HG03469 (cell line): ENCODE measurements at regions not wholly inside any gene's neighbourhood (a gene's known extent, or its start where the extent isn't known, plus 50 kb on each side); places are given as distances from the start of the nearest gene placed in this dataset.

Experiments
- ATAC-seq: cut with Tn5 transposase; IDR thresholded peaks from one replicate; pipeline ENCODE4 v1.9.1; 2021; ENCODE audit warnings: mild to moderate bottlenecking, moderate library complexity, moderate number of reproducible peaks; ENCODE audit not compliant: unreplicated experiment

DNA sequence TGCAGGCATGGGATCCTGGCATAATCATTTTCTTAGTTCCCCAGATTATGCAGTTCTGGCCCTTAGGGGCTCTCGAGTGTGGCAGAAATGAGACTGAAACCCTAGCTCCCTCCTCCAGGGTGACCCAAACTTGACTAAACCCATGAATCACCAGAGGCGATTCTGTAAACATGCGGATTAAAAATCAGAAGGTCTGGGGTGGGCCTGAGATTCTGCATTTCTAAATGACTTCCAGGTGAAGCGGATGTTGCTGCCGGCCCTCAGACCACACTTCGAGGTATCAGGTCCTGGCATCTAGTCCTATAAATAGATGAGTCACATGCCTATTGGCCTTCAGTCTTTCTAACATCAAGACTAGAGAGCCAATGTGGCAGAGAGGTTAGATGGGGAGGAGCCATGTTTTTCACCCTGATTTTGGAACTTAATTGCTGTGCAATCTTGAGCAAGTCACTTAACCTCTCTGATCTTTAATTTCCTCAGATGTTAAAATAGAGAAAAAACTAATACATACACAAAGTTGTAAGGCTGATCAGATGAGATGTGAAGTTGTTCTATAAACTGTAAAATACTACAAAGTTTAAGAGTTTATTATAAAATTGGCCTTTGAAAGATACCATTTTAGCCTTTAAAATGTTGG lies 431.2 kb downstream of the FOXO1 start:
- no peak for ATAC-seq

- no peak for ATAC-seq
Observed at GRCh38 chr13:40236566-40237168, 429.8 kb downstream of the FOXO1 start.

DNA sequence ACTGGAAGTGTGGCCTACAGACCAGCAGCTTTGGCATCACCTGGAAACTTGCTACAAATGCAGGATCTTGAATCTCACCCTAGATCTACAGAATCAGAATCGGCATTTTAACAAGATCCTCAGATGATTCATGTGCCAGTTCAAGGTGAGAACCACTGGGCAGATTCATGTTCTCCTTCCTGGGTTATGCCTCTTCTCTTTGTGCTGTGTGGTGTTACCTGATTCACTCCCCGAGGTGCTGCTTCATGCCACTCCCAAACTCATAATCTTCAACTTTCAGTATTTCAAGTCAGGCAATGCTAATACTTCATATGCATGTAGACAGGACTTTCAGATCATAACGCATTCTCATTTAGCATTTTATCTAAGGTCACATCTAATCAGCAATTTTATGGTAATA lies 427.7 kb downstream of the FOXO1 start:
- no peak for ATAC-seq

- no peak for ATAC-seq
Observed at GRCh38 chr13:40240293-40240692, 426.1 kb downstream of the FOXO1 start.

- no peak for ATAC-seq
Observed at GRCh38 chr13:40241125-40241798, 425.2 kb downstream of the FOXO1 start.

DNA sequence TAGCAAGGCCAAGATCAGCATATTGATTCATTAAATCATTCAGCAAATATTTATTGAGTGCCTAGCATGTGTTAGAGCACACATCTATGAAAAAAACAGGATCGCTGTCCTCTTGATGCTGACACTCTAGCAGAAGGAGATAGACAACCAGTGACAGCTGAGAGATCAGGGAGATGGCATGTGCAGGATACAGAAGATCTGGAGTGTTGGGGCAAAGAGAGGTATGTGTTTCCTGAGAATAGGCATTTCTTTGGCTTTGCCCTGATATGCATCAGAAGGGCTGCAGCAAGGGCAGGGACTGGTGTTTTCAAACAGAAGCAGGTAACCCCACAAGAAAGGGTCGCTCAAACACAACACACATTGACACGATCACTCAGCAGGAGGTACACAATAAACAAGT lies 423.4 kb downstream of the FOXO1 start:
- no peak for ATAC-seq

GRCh38 chr13:40243982-40244381 lies 422.5 kb downstream of the FOXO1 start:
- ATAC-seq: no peak

GRCh38 chr13:40245567-40245966 lies 420.9 kb downstream of the FOXO1 start:
- no peak for ATAC-seq

GRCh38 chr13:40247845-40248244 lies 418.6 kb downstream of the FOXO1 start:
- ATAC-seq: no peak

- ATAC-seq: no peak
Observed at GRCh38 chr13:40251343-40252032, 415.0 kb downstream of the FOXO1 start.

GRCh38 chr13:40252241-40252640 lies 414.2 kb downstream of the FOXO1 start:
- ATAC-seq: no peak

DNA sequence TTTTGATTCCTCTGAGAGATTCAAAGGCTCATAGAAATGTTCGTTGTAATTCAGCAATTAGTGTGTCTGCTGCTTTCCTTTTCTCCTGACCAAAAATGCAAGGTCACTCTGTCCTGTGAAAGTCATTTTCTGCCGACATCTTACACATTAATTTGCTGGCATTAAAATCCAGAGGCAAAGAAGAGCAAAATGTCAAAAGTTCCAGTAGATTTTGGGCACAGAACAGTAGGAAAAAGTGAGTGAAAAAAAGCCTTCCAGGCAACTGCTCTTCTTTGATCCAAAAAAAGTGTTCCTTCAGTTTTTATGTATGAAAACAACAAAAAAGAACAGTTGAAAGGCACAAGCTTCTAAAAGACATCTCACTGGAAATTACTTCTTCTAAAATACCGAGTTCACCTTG lies 413.8 kb downstream of the FOXO1 start:
- ATAC-seq: no peak

- no peak for ATAC-seq
Observed at GRCh38 chr13:40254394-40254793, 412.0 kb downstream of the FOXO1 start.

DNA sequence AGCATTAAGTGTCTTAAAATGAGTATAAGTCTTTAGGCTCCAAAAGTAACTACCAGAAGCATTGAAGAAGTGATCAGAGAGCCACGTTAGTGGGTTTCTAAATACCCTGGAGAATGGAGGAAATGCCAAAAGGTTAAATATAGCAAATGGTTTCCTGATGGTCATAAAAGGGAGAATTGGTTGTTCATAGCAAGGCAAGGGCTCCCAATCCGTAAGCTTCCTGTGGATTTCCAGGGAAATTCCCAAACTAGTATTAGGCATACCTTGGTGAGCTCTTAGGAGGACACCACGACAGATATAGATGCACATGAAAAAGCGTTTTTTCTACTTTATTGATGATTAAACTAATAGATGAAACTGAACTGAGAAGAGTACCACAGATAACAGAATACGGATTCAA lies 410.9 kb downstream of the FOXO1 start:
- ATAC-seq: no peak

GRCh38 chr13:40259899-40260298 lies 406.5 kb downstream of the FOXO1 start:
- no peak for ATAC-seq

DNA sequence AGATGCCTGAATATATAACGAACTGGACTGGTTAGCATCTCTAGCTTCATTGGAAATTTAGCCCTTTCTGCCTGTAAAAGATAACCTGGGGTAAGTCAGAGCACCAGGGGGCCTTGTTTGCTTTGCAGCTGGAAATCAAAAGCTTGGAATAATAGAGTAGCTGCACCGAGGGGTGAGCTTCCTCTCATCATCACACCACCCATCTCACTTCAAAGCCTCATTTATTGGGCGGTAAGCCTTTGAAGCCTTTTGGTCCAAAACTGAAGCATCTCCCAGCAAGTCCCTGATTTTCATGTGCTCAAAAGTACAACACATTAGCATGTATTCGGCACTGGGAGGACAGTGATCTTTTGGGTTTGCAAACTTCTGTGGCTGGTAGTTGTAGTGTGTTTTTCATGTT lies 405.1 kb downstream of the FOXO1 start:
- ATAC-seq: no peak

DNA sequence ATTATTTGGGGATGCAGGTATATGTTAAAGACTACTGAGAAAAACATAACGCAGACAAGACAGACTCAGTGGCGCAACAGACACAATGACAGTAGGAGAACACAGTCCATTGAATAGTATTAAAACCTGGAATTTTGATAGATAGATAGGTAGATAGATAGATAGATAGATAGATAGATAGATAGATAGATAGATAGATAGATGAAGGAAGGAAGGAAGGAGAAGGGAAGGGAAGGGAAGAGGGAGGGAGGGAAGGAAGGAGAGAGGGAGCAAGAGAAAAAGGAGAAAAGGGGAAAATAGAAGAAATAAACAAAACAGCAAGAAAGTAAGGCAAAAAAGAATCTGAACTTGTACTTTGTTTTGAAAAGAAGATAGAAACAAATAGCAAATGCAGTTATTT lies 404.5 kb downstream of the FOXO1 start:
- ATAC-seq: no peak

GRCh38 chr13:40269086-40269485 lies 397.4 kb downstream of the FOXO1 start:
- ATAC-seq: no peak

DNA sequence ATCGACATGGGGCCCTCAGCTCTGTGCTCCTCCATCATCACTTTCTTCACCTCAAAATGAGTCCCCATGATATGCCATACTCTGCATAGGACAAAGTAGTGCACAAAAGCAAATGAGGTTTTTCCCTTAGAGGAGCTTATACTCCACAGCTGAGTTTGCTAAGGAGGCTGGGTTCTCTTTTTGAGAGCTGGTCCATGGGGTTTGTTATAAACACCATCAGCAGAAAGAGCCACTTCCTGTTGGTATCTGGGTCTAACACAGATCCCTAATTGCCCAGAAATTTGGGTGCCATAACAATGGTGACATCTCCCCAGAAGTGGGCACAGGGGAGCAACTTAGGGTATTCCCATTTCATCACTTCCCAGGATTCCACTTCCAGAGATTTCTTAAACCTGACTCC lies 395.7 kb downstream of the FOXO1 start:
- ATAC-seq: no peak

GRCh38 chr13:40271271-40271885 lies 395.1 kb downstream of the FOXO1 start:
- no peak for ATAC-seq
